ENCODE measurements at regions not wholly inside any gene's neighbourhood (a gene's known extent, or its start where the extent isn't known, plus 50 kb on each side); places are given as distances from the start of the nearest gene placed in this dataset.

DNA sequence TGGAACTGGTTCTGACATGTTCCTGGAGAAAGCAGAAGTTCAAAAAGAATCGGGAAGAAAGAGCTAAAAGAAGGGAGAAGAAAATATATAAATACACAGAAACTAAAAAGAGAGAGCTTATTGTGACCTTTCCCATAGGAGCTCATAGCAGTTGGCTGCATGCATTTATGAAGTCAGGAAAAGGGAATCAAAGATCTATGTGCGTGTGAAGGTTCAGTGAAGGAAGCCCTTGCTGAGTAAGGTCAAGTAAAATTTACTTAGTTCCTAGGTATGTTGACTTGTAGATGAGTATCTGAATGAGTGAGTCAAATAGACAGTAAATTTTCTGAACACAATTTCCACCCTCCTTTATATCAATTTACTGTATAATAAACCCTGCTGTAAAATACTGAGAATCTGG lies 632.5 kb downstream of the SLCO4C1 start (continued):
- TF ChIP-seq, protein P1, sequence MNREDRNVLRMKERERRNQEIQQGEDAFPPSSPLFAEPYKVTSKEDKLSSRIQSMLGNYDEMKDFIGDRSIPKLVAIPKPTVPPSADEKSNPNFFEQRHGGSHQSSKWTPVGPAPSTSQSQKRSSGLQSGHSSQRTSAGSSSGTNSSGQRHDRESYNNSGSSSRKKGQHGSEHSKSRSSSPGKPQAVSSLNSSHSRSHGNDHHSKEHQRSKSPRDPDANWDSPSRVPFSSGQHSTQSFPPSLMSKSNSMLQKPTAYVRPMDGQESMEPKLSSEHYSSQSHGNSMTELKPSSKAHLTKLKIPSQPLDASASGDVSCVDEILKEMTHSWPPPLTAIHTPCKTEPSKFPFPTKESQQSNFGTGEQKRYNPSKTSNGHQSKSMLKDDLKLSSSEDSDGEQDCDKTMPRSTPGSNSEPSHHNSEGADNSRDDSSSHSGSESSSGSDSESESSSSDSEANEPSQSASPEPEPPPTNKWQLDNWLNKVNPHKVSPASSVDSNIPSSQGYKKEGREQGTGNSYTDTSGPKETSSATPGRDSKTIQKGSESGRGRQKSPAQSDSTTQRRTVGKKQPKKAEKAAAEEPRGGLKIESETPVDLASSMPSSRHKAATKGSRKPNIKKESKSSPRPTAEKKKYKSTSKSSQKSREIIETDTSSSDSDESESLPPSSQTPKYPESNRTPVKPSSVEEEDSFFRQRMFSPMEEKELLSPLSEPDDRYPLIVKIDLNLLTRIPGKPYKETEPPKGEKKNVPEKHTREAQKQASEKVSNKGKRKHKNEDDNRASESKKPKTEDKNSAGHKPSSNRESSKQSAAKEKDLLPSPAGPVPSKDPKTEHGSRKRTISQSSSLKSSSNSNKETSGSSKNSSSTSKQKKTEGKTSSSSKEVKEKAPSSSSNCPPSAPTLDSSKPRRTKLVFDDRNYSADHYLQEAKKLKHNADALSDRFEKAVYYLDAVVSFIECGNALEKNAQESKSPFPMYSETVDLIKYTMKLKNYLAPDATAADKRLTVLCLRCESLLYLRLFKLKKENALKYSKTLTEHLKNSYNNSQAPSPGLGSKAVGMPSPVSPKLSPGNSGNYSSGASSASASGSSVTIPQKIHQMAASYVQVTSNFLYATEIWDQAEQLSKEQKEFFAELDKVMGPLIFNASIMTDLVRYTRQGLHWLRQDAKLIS (CRISPR knock-in tag; IDR thresholded peaks at IDR 0.05) = no peak
- TF ChIP-seq ZNF263 (CRISPR knock-in tag; IDR thresholded peaks at IDR 0.05; ENCODE audit: borderline replicate concordance) = no peak

- no peaks in the 10 kb centered on the region for H3K36me3 ChIP-seq (ENCODE audit: control insufficient read depth, insufficient read depth, low read length)
- no peaks in the 10 kb centered on the region for H3K9me1 ChIP-seq (ENCODE audit: control insufficient read depth, insufficient read depth, low read length)
- no TSS peak for BruUV-seq (replicated peaks)
- H4K20me1 ChIP-seq (replicated peaks; ENCODE audit: control insufficient read depth, insufficient read depth, low read length) = no peaks in the 10 kb centered on the region
- H3K9me3 ChIP-seq (replicated peaks; ENCODE audit: control insufficient read depth, insufficient read depth, low read depth, low read length) = no peaks in the 10 kb centered on the region
- H3K9ac ChIP-seq (ENCODE audit: insufficient read depth in 1 of 2, low read depth in 2 of 2, low read length in 2 of 2) = no peak overlapping the region
- no peak for FAIRE-seq
- H3K4me2 ChIP-seq (ENCODE audit: insufficient read depth, low read length) = no peak overlapping the region
- TF ChIP-seq XRCC3 (IDR thresholded peaks at IDR 0.05) (no peak), SAP30 (IDR thresholded peaks at IDR 0.05; ENCODE audit: borderline replicate concordance, insufficient read depth, low read depth, low read length, poor library complexity, severe bottlenecking) (no peak), ARID4B (CRISPR knock-in tag; IDR thresholded peaks at IDR 0.05) (no peak), ZNF518B (CRISPR knock-in tag; IDR thresholded peaks at IDR 0.05) (no peak), ZNF668 (CRISPR knock-in tag; IDR thresholded peaks at IDR 0.05) (no peak)
- TF ChIP-seq, protein P2, sequence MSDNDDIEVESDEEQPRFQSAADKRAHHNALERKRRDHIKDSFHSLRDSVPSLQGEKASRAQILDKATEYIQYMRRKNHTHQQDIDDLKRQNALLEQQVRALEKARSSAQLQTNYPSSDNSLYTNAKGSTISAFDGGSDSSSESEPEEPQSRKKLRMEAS (CRISPR knock-in tag; IDR thresholded peaks at IDR 0.05) = no peak
- no peaks in the 10 kb centered on the region for H3K79me2 ChIP-seq (ENCODE audit: control insufficient read depth, insufficient read depth, low read length)
- no peaks in the 10 kb centered on the region for H3K4me1 ChIP-seq (replicated peaks in 1 of 2; ENCODE audit: control insufficient read depth in 2 of 2, insufficient read depth in 2 of 2, low read length in 2 of 2)
- ChIA-PET CTCF (ENCODE audit: low intra/inter-chr PET ratio) (no interaction called here), POLR2A (no interaction called here)
- no peak overlapping the region for H3K4me3 ChIP-seq
- no peak overlapping the region for H2AFZ ChIP-seq (ENCODE audit: low read depth, low read length)
- DNase-seq (ENCODE audit: extremely low read depth in 1 of 4, low spot score in 3 of 4) = no peak
- H3K27me3 ChIP-seq (ENCODE audit: control insufficient read depth in 2 of 2, insufficient read depth in 2 of 2, low read length in 2 of 2) = no peaks in the 10 kb centered on the region
- in situ Hi-C loops (cut with MboI) = no loop called here
- H3K27ac ChIP-seq (ENCODE audit: extremely low read depth, low read depth, low read length) = no peak overlapping the region
- ATAC-seq = no peak
- intact Hi-C loops (cut with micrococcal nuclease) = no loop called here
Measured at GRCh38 chr5:101662263-101662662, 633.8 kb downstream of the SLCO4C1 start.

All from K562 (cell line).